H1 (cell line): ENCODE measurements at regions not wholly inside any gene's neighbourhood (a gene's known extent, or its start where the extent isn't known, plus 50 kb on each side); places are given as distances from the start of the nearest gene placed in this dataset.
A peak's percentile ranks its signal among the peaks of the same experiment; 100 is the strongest.

Experiments
- CTCF ChIA-PET: fragments of 300-600 bp; sonication (Branson Sonifier 250); formaldehyde crosslinking; loops from one replicate; lab custom pipeline; 2021; ENCODE audit not compliant: partially characterized antibody; lab: Charles Lee
- POLR2A ChIA-PET: fragments of 300-600 bp; sonication (Branson Sonifier 250); formaldehyde crosslinking; loops from one replicate; lab custom pipeline; 2021; ENCODE audit warnings: inconsistent platforms; ENCODE audit not compliant: partially characterized antibody; lab: Charles Lee
- DNase-seq, 2 experiments: peaks; one replicate each; pipeline versions ENCODE4 v3.0.0 to v3.0.0-alpha.2; 2010 to 2022; ENCODE audit warnings: low spot score in 2 of 2, low read depth in 1 of 2, mixed read lengths in 1 of 2
- FAIRE-seq: peaks from 2 replicates; lab custom pipeline; 2011; peaks lifted over from hg19 to GRCh38; lab: Jason Lieb, UNC
- H2AFZ ChIP-seq: 2 replicates; pipeline ENCODE4 v1.8.1; 2012; ENCODE audit warnings: low read length, inconsistent platforms
- H2AK5ac ChIP-seq: 2 replicates; pipeline ENCODE4 v1.6.1; 2013; ENCODE audit warnings: low read depth, low read length
- H2BK120ac ChIP-seq: replicated peaks from 2 replicates; pipeline ENCODE3; 2013; ENCODE audit warnings: low read depth, low read length, inconsistent platforms
- H2BK12ac ChIP-seq: 2 replicates; pipeline ENCODE4 v1.6.1; 2013; ENCODE audit warnings: low read depth, low read length
- H2BK15ac ChIP-seq: 2 replicates; pipeline ENCODE4 v1.6.1; 2013; ENCODE audit warnings: low read length
- H2BK20ac ChIP-seq: 2 replicates; pipeline ENCODE4 v1.6.1; 2013; ENCODE audit warnings: low read length
- H2BK5ac ChIP-seq: 2 replicates; pipeline ENCODE4 v1.6.1; 2013; ENCODE audit warnings: low read depth, low read length
- H3K14ac ChIP-seq: 2 replicates; pipeline ENCODE4 v1.6.1; 2013; ENCODE audit warnings: inconsistent platforms; ENCODE audit not compliant: insufficient read length
- H3K18ac ChIP-seq: 2 replicates; pipeline ENCODE4 v1.6.1; 2013; ENCODE audit warnings: low read length; ENCODE audit errors: extremely low read depth
- H3K23ac ChIP-seq: 2 replicates; pipeline ENCODE4 v1.6.1; 2013; ENCODE audit warnings: inconsistent platforms; ENCODE audit not compliant: insufficient read length
- H3K23me2 ChIP-seq: 2 replicates; pipeline ENCODE4 v1.6.1; 2013; ENCODE audit warnings: low read depth, low read length
- H3K27ac ChIP-seq: 2 replicates; pipeline ENCODE4 v1.6.1; 2011; ENCODE audit warnings: low read depth, low read length, inconsistent platforms
- H3K27me3 ChIP-seq, 4 experiments: replicated peaks in 1 of 4; 1 replicate in 1 of 4; 2 replicates in 3 of 4; pipeline versions ENCODE4 v1.6.1 to v1.8.1; 2011 to 2013; ENCODE audit warnings: low read length in 3 of 4, mild to moderate bottlenecking in 3 of 4, inconsistent platforms in 2 of 4, mixed read lengths in 2 of 4, moderate library complexity in 1 of 4; ENCODE audit not compliant: control insufficient read depth in 3 of 4, insufficient read depth in 3 of 4; ENCODE audit errors: extremely low read depth in 1 of 4
- H3K36me3 ChIP-seq, 4 experiments: 2 replicates each; pipeline versions ENCODE4 v1.6.1 to v1.8.1; 2011 to 2013; ENCODE audit warnings: mild to moderate bottlenecking in 4 of 4, low read length in 3 of 4, moderate library complexity in 2 of 4, control low read depth in 1 of 4, inconsistent platforms in 1 of 4; ENCODE audit not compliant: insufficient read depth in 4 of 4, control insufficient read depth in 2 of 4
- H3K4ac ChIP-seq: replicated peaks from 2 replicates; pipeline ENCODE3; 2013; ENCODE audit warnings: low read length, low read depth, mixed read lengths, inconsistent platforms; ENCODE audit not compliant: insufficient read length
- H3K4me1 ChIP-seq, 4 experiments: replicated peaks in 1 of 4; 1 replicate in 1 of 4; 2 replicates in 3 of 4; pipeline versions ENCODE4 v1.6.1 to v1.8.1; 2011 to 2013; ENCODE audit warnings: low read length in 3 of 4, inconsistent platforms in 2 of 4, mixed read lengths in 1 of 4; ENCODE audit not compliant: insufficient read depth in 4 of 4, control insufficient read depth in 3 of 4
- H3K4me2 ChIP-seq, 2 experiments: 2 replicates each; pipeline versions ENCODE4 v1.6.1 to v1.8.1; 2011 to 2013; ENCODE audit warnings: low read depth in 2 of 2, low read length in 2 of 2, control low read depth in 1 of 2, inconsistent platforms in 1 of 2, mild to moderate bottlenecking in 1 of 2; ENCODE audit not compliant: insufficient read depth in 1 of 2
- H3K4me3 ChIP-seq, 4 experiments: fragments of 200-600, 300-600 bp in 1 of 4; sonication (generic), shearing (Covaris generic), sonication (Bioruptor Twin) in 1 of 4; 2 replicates each; pipeline versions ENCODE4 v1.5.1 to v1.8.1; 2011 to 2016; ENCODE audit warnings: low read length in 4 of 4, low read depth in 3 of 4, control low read depth in 2 of 4, inconsistent platforms in 2 of 4, mild to moderate bottlenecking in 2 of 4, mixed read lengths in 1 of 4, moderate library complexity in 1 of 4; ENCODE audit not compliant: insufficient read depth in 2 of 4; ENCODE audit errors: extremely low read depth in 1 of 4
- H3K56ac ChIP-seq: replicated peaks from 2 replicates; pipeline ENCODE3; 2013; ENCODE audit warnings: low read depth, mild to moderate bottlenecking, mixed read lengths, low read length, inconsistent platforms; ENCODE audit not compliant: insufficient read length
- H3K79me1 ChIP-seq: 2 replicates; pipeline ENCODE4 v1.6.1; 2013; ENCODE audit warnings: low read depth, low read length, control low read depth
- H3K79me2 ChIP-seq, 2 experiments: 2 replicates each; pipeline versions ENCODE4 v1.6.1 to v1.8.1; 2012 to 2013; ENCODE audit warnings: low read length in 2 of 2, mild to moderate bottlenecking in 2 of 2, inconsistent platforms in 1 of 2; ENCODE audit not compliant: insufficient read depth in 2 of 2, control insufficient read depth in 1 of 2
- H3K9ac ChIP-seq, 4 experiments: replicated peaks in 1 of 4; 1 replicate in 1 of 4; 2 replicates in 3 of 4; pipeline versions ENCODE4 v1.6.1 to v1.8.1; 2011 to 2013; ENCODE audit warnings: low read depth in 3 of 4, low read length in 3 of 4, control low read depth in 2 of 4, mild to moderate bottlenecking in 2 of 4, moderate library complexity in 2 of 4, inconsistent platforms in 1 of 4; ENCODE audit errors: extremely low read depth in 1 of 4
- H3K9me3 ChIP-seq, 2 experiments: 2 replicates each; pipeline versions ENCODE4 v1.6.1 to v1.8.1; 2012 to 2013; ENCODE audit warnings: mild to moderate bottlenecking in 2 of 2, moderate library complexity in 2 of 2, control low read depth in 1 of 2, inconsistent platforms in 1 of 2, low read depth in 1 of 2, low read length in 1 of 2, mixed read lengths in 1 of 2; ENCODE audit not compliant: insufficient read depth in 2 of 2
- H4K20me1 ChIP-seq, 2 experiments: replicated peaks in 1 of 2; 2 replicates each; pipeline versions ENCODE3 to v1.8.1; 2011 to 2013; ENCODE audit warnings: inconsistent platforms in 2 of 2, low read length in 2 of 2, mild to moderate bottlenecking in 1 of 2; ENCODE audit not compliant: insufficient read depth in 2 of 2, control insufficient read depth in 1 of 2
- H4K5ac ChIP-seq: 2 replicates; pipeline ENCODE4 v1.6.1; 2013; ENCODE audit warnings: low read length, low read depth, mixed read lengths, inconsistent platforms; ENCODE audit not compliant: insufficient read length
- H4K8ac ChIP-seq: 2 replicates; pipeline ENCODE4 v1.8.0; 2013; ENCODE audit warnings: mild to moderate bottlenecking, moderate library complexity, low read length, inconsistent platforms; ENCODE audit not compliant: insufficient read depth; ENCODE audit errors: extremely low read depth
- H4K91ac ChIP-seq: replicated peaks from 2 replicates; pipeline ENCODE3; 2013; ENCODE audit warnings: low read length, mixed read lengths, inconsistent platforms; ENCODE audit not compliant: insufficient read length
- CHD2 ChIP-seq: IDR thresholded peaks from 2 replicates; pipeline ENCODE4 v1.6.1; 2012; ENCODE audit warnings: low read length, improper control_type of control experiment
- PHF8 ChIP-seq: fragments of 200-600 bp; sonication (generic); conservative IDR thresholded peaks from 2 replicates; pipeline ENCODE4 v1.7.1; 2012; ENCODE audit warnings: low read depth, mild to moderate bottlenecking, inconsistent platforms, low read length, moderate library complexity
- WGBS, 2 experiments: shearing (Covaris generic) in 1 of 2; methylation state at CpG; one replicate each; pipeline versions ENCODE4 v1.1.6 to v1.1.7; 2013 to 2015; ENCODE audit warnings: low lambda C conversion rate in 2 of 2, mixed read lengths in 2 of 2, inconsistent platforms in 1 of 2, low coverage in 1 of 2, missing lambda C conversion rate in 1 of 2; ENCODE audit not compliant: insufficient replicate concordance in 2 of 2, insufficient coverage in 1 of 2, insufficient read length in 1 of 2; ENCODE audit errors: extremely low coverage in 1 of 2, missing lambda C conversion rate in 1 of 2; 5-methylcytosine and 5-hydroxymethylcytosine counted together
- TF ChIP-seq, protein P1 (sequence below): IDR thresholded peaks from 2 replicates; pipeline ENCODE4 v1.6.1; 2011; ENCODE audit warnings: low read length, improper control_type of control experiment

GRCh38 chr7:82507365-82507975 lies 63.9 kb upstream of the CACNA2D1 start:
- H4K91ac ChIP-seq: no peak overlapping the region
- no peak overlapping the region for H2BK12ac ChIP-seq
- H3K56ac ChIP-seq: no peak overlapping the region
- H3K4ac ChIP-seq: no peak overlapping the region
- no peaks in the 10 kb centered on the region for H4K20me1 ChIP-seq
- H3K4me2 ChIP-seq: peak overlapping the region in 1 of 2 experiments; percentile 6; a peak in 1 of 4 replicates
- no peak overlapping the region for H3K4me3 ChIP-seq
- no peaks in the 10 kb centered on the region for H3K79me2 ChIP-seq
- H2BK15ac ChIP-seq: 0 out of 2 replicates have a peak overlapping the region, but pooled peaks have one; percentile 66
- H2AK5ac ChIP-seq: no peak overlapping the region
- WGBS, 2 experiments: 84% methylated on average over 9 of the region's 13 CpGs; no CpG with 5 or more reads in 1 of the 2 experiments
- FAIRE-seq (no peak), DNase-seq (no peak)
- no peaks in the 10 kb centered on the region for H3K23me2 ChIP-seq
- no peak overlapping the region for H3K23ac ChIP-seq
- no peak overlapping the region; a peak in 1 of 7 replicates for H3K9ac ChIP-seq
- CTCF ChIA-PET: interaction anchor here (0.6 to 1.7 kb wide), 14 partner anchors 10 to 444 kb away, joined by 3 to 6 read pairs (median 3); no protein-coding TSS in a partner anchor
- H3K9me3 ChIP-seq: no peaks in the 10 kb centered on the region
- peak overlapping the region; percentile 35; the same call in 1 of the 2 replicates for H2AFZ ChIP-seq
- H2BK120ac ChIP-seq: no peak overlapping the region
- no peak overlapping the region for H2BK20ac ChIP-seq
- H3K36me3 ChIP-seq: no peaks in the 10 kb centered on the region
- POLR2A ChIA-PET: no interaction called here
- no peak overlapping the region for H4K8ac ChIP-seq
- H3K27ac ChIP-seq: no peak overlapping the region
- H3K4me1 ChIP-seq: no peaks in the 10 kb centered on the region; a peak in 3 of 7 replicates
- no peak overlapping the region for H3K14ac ChIP-seq
- no peaks in the 10 kb centered on the region for H3K79me1 ChIP-seq
- H3K18ac ChIP-seq: no peak overlapping the region
- no peak overlapping the region for H4K5ac ChIP-seq
- H3K27me3 ChIP-seq: no peaks in the 10 kb centered on the region
- H2BK5ac ChIP-seq: 0 out of 2 replicates have a peak overlapping the region, but pooled peaks have one; percentile 12
- TF ChIP-seq CHD2 (no peak), PHF8 (no peak)
- TF ChIP-seq, protein P1, sequence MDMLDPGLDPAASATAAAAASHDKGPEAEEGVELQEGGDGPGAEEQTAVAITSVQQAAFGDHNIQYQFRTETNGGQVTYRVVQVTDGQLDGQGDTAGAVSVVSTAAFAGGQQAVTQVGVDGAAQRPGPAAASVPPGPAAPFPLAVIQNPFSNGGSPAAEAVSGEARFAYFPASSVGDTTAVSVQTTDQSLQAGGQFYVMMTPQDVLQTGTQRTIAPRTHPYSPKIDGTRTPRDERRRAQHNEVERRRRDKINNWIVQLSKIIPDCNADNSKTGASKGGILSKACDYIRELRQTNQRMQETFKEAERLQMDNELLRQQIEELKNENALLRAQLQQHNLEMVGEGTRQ: no peak
